ENCODE measurements at regions not wholly inside any gene's neighbourhood (a gene's known extent, or its start where the extent isn't known, plus 50 kb on each side); places are given as distances from the start of the nearest gene placed in this dataset.

GRCh38 chr4:183828125-183828524 is 77.0 kb upstream of the STOX2 start:
- H3K4me3 Mint-ChIP-seq, result no peak overlapping the region
- Histone ChIP-seq H3K4me1 (ENCODE audit: control insufficient read depth, insufficient read depth, low read length) (no peaks in the 10 kb centered on the region), H3K9ac (ENCODE audit: extremely low read depth, low read length, poor library complexity, severe bottlenecking) (no peak overlapping the region), H3K27me3 (ENCODE audit: control insufficient read depth, insufficient read depth, low read length, poor library complexity, severe bottlenecking) (no peaks in the 10 kb centered on the region), H3K4me3 (ENCODE audit: low read length) (no peak overlapping the region), H3K9me3 (ENCODE audit: control insufficient read depth, low read length) (no peaks in the 10 kb centered on the region), H3K36me3 (ENCODE audit: control insufficient read depth, insufficient read depth, low read length) (no peaks in the 10 kb centered on the region), H3K27ac (ENCODE audit: low read depth, low read length) (no peak overlapping the region)
- DNase-seq, result no peak
- peaks cover 3% of the 10 kb centered on the region for H3K27me3 Mint-ChIP-seq (ENCODE audit: insufficient read depth)
- WGBS, 2 experiments (ENCODE audit: insufficient coverage in 1 of 2, insufficient read length in 1 of 2), result 89 to 90% methylated on average over 4 to 6 of the region's 6 CpGs
- no peak for TF ChIP-seq CTCF (conservative IDR thresholded peaks at IDR 0.05)
- no peaks in the 10 kb centered on the region for H3K9me3 Mint-ChIP-seq
- no peaks in the 10 kb centered on the region for H3K4me1 Mint-ChIP-seq
- H3K27ac Mint-ChIP-seq, result no peak overlapping the region
- no peaks in the 10 kb centered on the region for H3K36me3 Mint-ChIP-seq (ENCODE audit: low read depth)

- WGBS, 2 experiments (ENCODE audit: insufficient coverage in 1 of 2, insufficient read length in 1 of 2), result 84% methylated on average over 3 of the region's 3 CpGs; no CpG with 5 or more reads in 1 of the 2 experiments
- Histone ChIP-seq H3K4me3 (ENCODE audit: low read length) (no peak overlapping the region), H3K27me3 (ENCODE audit: control insufficient read depth, insufficient read depth, low read length, poor library complexity, severe bottlenecking) (no peaks in the 10 kb centered on the region), H3K9me3 (ENCODE audit: control insufficient read depth, low read length) (no peaks in the 10 kb centered on the region), H3K4me1 (ENCODE audit: control insufficient read depth, insufficient read depth, low read length) (no peaks in the 10 kb centered on the region), H3K9ac (ENCODE audit: extremely low read depth, low read length, poor library complexity, severe bottlenecking) (no peak overlapping the region), H3K27ac (ENCODE audit: low read depth, low read length) (no peak overlapping the region), H3K36me3 (ENCODE audit: control insufficient read depth, insufficient read depth, low read length) (no peaks in the 10 kb centered on the region)
- H3K27ac Mint-ChIP-seq, result no peak overlapping the region
- no peak for DNase-seq
- no peaks in the 10 kb centered on the region for H3K9me3 Mint-ChIP-seq
- H3K4me1 Mint-ChIP-seq, result no peaks in the 10 kb centered on the region
- TF ChIP-seq CTCF (conservative IDR thresholded peaks at IDR 0.05), result no peak
- H3K27me3 Mint-ChIP-seq (ENCODE audit: insufficient read depth), result peaks cover 3% of the 10 kb centered on the region
- H3K4me3 Mint-ChIP-seq, result no peak overlapping the region
- H3K36me3 Mint-ChIP-seq (ENCODE audit: low read depth), result no peaks in the 10 kb centered on the region
These were observed 76.3 kb upstream of the STOX2 start for GRCh38 chr4:183828839-183829238.

- Histone ChIP-seq H3K4me1 (ENCODE audit: control insufficient read depth, insufficient read depth, low read length) (no peaks in the 10 kb centered on the region), H3K27me3 (ENCODE audit: control insufficient read depth, insufficient read depth, low read length, poor library complexity, severe bottlenecking) (no peaks in the 10 kb centered on the region), H3K27ac (ENCODE audit: low read depth, low read length) (no peak overlapping the region), H3K9me3 (ENCODE audit: control insufficient read depth, low read length) (no peaks in the 10 kb centered on the region), H3K4me3 (ENCODE audit: low read length) (no peak overlapping the region), H3K9ac (ENCODE audit: extremely low read depth, low read length, poor library complexity, severe bottlenecking) (no peak overlapping the region), H3K36me3 (ENCODE audit: control insufficient read depth, insufficient read depth, low read length) (no peaks in the 10 kb centered on the region)
- Mint-ChIP-seq H3K27ac (no peak overlapping the region), H3K9me3 (no peaks in the 10 kb centered on the region), H3K4me1 (no peaks in the 10 kb centered on the region), H3K4me3 (no peak overlapping the region), H3K27me3 (ENCODE audit: insufficient read depth) (peaks cover 3% of the 10 kb centered on the region), H3K36me3 (ENCODE audit: low read depth) (no peaks in the 10 kb centered on the region)
- no peak for DNase-seq
- 69 to 80% methylated on average over 1 to 2 of the region's 2 CpGs for WGBS, 2 experiments (ENCODE audit: insufficient coverage in 1 of 2, insufficient read length in 1 of 2)
- no peak for TF ChIP-seq CTCF (conservative IDR thresholded peaks at IDR 0.05)
These were observed 74.6 kb upstream of the STOX2 start for GRCh38 chr4:183830438-183830985.
